ENCODE measurements at regions not wholly inside any gene's neighbourhood (a gene's known extent, or its start where the extent isn't known, plus 50 kb on each side); places are given as distances from the start of the nearest gene placed in this dataset.

DNA sequence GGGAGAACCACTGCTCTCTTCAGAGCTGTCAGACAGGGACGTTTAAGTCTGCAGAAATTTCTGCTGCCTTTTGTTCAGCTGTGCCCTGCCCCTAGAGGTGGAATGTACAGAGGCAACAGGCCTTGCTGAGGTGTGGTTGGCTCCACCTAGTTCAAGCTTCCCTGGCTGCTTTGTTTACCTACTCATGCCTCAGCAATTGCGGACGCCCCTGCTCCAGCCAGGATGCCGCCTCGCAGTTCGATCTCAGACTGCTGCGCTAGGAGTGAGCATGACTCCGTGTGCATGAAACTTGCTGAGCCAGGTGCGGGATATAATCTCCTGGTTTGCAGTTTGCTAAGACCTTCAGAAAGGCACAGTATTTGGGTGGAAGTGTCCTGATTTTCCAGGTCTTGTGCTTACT, 70.9 kb downstream of the MAGEB5 start:
- TF ChIP-seq EZH2 (IDR thresholded peaks at IDR 0.05; ENCODE audit: insufficient read depth, poor library complexity, severe bottlenecking) (no peak), EZH2phosphoT487 (IDR thresholded peaks at IDR 0.05; ENCODE audit: insufficient read depth, low read depth) (no peak)

Measured in GM23248 (cell line).